GM19025 (cell line): ENCODE measurements at regions not wholly inside any gene's neighbourhood (a gene's known extent, or its start where the extent isn't known, plus 50 kb on each side); places are given as distances from the start of the nearest gene placed in this dataset.

Source experiments
- ATAC-seq: cut with Tn5 transposase; IDR thresholded peaks from one replicate; pipeline ENCODE4 v1.9.1; 2021; ENCODE audit warnings: mild to moderate bottlenecking, low read depth, moderate library complexity; ENCODE audit not compliant: unreplicated experiment

DNA sequence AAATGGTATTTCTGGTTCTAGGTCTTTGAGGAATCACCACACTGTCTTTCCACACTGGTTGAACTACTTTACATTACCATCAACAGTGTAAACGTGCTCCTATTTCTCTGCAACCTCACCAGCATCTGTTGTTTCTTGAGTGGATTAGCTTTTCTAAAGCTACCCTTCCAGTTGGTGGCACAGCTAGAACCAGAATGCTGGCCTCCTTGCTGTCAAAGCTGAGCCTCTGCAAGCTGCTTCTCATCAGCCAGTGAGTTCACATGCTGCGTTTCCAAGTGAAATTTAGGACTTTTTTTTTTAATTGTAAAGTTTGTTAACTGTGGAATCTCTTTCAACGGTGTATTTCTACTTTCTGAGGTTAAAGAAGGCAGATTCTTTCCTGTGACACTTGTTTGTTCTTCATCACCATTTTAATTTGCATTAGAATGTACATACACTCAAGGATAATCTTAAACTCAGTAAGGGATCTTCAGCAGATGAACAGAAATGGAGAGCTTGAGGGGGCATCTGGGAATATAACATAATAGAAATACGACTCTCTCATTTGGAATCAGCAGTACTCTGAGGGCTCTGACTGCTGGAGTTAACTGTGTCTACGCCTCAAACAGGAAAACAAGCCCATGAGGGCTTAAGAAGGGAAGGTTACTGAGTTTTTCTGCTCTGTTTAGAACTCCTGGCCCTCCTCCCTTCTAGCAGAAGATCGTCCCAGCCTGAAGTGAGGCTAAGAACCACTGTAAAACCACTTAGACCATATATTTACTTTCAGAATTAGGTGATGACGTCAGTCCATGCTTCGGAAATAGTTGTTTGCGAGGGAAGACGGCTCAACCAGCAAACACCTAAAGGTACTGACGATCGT is 148.4 kb upstream of the FAM20A start:
- no peak for ATAC-seq

DNA sequence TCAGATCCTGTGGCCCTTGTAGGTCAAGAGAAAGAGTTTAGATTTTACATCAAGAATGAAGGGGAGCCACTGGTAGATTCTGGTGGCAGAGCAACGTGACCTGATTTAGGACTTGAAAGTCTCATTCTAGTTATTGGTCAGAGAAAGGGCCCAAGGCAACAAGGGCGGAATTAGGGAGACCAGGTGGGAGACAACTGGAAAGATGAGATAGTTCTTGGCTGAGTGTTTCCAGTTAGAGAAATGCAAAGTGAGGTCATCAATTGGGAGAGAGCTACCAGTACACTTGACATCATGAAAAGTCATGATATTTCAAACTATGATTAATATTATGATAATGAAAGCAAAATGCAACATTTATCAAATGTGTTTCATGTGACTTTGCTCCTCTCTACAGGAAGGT is 147.2 kb upstream of the FAM20A start:
- no peak for ATAC-seq

DNA sequence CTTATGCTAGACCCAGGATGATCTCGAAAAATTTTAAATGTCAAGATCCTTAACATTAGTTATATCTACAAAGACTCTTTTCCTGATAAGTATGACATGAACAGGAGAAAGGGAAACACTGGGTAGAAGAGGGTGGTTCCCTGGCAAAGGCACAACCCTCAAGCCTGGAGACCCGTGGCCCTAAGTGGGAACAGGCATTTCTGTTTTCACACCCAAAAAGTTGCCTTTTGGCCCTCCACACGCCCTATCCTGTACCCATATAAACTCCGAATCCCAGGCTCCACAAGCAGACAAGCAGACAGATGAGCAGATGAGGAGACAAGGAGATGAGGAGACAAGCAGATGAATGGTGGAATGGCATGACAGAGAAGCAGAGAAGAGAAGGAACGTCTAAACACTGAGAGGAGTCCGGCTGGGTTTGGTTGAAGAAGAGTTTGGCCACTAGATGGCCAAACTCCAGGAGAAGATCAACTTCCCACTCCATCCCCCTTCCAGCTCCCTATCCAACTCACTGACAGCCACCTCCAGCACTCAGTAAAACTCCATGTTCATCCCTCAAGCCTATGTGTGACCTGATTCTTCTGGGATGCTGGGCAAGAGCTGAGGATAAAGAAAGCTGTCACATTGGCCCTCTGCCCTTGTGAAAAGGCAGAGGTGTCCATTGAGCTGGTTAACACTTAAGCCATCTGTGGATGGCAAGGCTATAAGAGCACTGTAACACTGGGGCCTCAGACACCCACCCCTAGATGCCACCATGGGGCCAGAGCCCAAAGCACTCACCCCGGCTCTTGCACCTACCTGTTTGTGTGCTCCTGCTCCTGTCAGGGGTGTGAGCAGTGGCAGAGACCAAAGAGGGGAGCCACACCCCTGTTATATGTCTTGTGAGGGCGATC is 139.6 kb upstream of the FAM20A start:
- no peak for ATAC-seq

DNA sequence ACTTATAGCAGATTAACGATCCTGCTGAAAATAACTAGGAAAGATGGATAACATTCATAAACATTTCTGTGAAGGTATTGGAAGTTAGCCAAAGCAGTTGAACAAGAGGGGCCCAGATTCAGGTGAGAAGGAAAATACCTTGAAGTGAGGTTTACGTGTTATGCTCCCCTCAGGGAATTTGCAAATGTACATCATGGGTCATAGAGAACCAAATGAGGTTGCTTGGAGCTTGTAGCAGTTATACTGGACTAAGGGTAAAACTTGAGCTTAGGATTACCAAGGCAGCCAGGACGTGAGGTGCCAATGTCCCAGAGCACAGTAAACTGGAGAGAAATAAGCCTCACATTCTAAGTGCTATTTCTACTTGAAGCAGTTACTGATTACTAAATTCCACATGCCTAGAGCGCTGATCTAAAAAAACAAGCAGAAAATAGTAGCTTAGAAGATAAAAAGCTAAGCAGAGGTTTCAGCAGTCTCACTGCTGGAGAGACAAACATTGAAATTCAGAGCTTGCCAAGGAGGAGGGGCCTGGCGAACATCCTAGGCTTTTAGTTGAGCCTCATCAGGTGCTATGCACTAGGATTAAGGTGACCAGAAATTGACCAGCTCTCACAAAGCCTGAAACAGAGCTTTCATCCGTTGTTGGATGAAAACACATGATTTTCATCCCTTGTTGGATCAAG is 136.7 kb upstream of the FAM20A start:
- ATAC-seq = no peak

DNA sequence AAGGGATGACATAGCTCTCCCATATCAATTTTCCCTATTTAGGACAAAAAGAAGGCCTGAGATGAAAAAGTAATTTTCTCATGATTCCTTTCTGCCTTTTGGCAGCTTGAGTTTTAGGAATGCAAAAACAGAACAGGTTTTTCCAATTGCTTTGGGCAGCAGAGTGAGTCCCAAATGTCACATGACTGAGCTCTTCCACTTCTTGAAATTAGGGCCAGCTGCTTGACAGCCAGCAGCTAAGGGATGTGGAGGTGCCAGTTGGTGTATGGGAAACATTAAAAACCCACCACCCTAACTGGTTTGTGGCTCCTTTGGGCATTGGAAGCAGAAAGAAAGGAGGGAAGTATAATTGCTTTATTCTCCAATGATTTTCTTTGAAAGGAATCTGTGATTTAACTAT is 133.8 kb upstream of the FAM20A start:
- no peak for ATAC-seq

DNA sequence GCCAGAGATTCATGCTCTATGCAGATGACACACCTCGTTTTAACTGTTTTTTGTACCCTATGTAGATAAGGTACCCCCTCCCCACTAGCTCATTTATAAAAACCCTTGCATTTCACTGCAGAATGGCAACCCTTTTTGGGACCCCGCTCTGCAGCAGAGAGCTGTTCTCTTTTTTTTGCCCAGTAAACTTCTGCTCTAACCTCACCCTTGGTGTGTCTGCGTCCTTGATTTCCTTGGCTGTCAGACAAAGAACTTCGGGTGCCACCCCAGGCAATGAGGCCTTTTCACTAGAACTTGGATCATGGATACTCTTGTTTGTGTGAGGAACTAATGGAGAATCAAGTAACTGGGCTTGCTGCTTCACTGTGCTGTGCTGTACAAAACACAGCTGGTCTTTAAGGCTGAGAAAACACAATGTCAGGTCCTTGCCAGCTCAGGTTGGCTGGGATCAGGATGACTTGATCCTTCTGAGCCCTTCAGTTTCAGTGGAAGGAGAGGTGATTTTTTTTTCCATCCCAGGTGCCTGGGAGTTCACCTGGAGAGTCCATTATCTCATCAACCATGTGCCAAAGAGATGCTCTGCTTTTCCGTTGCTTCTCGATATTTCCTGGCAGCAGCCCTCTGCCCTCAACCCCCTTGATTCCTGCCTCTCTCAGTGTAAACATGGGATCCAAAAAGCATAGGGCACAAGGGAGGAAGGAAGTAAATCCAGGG is 133.2 kb upstream of the FAM20A start:
- no peak for ATAC-seq

DNA sequence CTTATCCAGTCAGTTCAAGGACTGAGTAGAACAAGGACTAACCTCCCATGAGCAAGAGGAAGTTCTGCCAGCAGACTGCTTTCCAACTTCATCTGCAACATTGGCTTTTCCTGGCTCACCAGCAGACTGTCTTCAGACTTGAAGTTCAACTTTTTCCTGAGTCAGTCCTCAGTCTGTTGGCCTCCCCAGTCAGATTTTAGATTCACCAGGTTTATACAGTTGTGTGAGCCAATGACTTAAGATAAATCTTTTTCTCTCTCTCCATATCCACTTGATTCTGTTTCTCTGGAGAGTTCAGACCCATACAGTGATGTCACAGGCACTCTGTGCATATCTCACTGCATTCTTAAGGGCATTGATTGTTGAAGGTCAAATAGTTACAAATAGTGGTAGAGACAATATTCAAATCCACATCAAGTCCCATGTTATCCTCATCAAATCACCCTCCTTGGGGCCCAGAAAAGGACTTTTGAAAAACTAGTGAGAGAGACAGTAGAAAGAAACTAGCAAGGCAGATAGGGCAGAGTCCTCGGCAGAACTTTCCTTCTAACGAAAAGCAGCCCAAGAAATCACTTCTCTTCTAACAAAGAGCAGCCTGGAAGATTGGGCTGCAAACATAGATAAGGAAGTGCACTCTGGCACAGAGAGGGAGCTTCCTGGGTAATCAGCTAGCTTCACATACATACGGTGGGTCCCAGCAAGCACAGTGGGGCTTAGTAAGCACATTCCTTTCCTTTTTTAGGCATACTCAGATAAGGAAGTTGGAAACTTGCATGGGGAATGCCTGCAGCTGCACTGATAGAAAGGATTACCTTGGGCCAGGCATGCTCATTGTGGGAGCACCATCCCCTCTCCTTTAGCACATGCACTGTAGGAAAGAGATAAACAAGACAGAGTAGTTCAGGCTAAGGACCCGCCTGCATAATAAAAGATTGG is 132.3 kb upstream of the FAM20A start:
- no peak for ATAC-seq

DNA sequence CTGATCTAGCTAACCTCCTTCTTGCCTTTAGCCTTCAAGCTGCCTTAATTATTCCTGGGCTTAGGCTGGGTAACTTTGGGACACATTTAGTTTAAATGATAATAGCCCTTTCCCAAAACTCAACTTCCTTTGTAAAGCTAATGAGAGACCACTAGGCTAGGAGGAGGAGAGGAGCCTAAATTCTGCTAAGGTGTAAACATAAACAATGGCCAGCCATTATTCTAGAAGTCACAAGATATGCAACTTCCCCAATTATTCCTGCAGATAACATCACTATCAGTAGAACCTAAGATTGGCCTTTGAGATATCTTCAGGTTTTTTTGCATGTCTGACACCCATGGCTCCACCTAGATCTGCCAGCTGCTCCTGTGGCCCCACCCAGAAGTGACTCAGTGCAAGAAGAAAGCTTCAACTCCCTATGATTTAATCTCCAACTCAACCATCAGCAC is 131.2 kb upstream of the FAM20A start:
- ATAC-seq = no peak

DNA sequence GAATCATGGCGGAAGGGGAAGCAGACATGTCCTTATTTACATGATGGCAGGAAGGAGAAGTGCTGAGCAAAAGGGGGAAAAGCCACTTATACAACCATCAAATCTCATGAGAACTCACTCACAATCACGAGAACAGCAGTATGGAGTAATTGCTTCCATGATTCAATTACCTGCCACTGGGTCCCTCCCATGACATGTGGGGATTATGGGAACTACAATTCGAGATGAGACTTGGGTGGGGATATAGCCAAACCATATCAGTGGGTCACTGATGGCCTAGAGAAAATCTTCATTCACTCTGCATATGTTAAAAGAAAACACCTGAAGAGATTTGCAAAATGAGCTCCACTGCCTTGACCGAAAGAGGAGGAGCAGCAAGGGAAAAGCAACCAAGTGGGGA is 130.3 kb upstream of the FAM20A start:
- ATAC-seq = no peak

DNA sequence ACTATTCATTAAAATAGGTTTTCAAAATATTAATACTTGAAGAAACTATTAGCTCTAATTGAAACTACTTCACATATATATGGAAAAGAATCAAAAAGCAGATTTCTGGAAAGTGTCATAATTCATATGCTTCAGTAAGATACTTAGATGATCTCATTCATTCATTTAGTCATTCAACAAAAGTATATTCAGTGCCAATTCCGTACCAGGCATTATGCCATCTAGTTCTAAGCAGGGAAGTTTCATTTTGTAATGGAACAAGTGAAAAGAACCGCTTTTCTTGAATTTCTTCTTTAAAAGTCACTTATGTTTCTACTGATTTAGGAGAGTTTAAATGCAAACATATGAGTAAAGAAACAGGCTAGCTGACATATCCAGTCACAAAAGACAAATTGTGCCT is 118.3 kb upstream of the FAM20A start:
- no peak for ATAC-seq

DNA sequence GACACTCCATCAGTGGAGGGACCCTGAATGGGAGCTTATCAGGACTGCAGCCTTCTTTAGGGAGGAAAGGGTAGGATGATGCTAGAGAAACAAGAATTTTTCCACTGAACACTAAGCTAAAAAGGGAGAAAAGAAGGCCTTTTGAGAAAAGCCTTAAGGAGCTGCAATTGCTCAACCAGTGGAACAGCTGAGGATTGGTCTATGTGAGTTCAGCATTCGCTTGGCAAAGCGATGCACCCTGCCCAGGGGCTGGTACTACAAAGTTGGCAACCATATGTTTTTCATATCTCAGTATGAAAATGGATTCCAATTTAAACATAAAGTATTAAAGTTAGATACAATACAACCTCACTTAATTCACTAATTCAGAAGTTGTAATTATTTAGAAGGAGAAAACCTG is 117.8 kb upstream of the FAM20A start:
- ATAC-seq = no peak

DNA sequence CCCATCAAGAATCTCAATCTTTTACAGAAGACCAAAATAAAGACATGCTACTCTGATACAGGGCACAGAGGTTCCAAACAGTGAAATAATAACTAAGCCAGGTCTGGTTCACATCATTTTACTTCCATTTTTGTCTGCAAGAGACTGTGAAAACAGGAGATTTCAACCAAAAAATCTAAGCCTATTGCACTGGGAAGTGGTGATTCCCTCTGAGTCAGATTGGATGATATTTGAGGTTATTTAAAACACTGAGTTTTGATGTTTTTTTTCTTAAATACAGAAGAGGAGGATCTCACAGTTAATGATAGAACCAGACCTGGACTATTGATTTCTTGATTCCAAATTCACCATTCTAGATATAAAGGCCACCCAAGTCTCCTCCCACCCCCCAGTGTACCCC is 117.3 kb upstream of the FAM20A start:
- ATAC-seq = no peak

DNA sequence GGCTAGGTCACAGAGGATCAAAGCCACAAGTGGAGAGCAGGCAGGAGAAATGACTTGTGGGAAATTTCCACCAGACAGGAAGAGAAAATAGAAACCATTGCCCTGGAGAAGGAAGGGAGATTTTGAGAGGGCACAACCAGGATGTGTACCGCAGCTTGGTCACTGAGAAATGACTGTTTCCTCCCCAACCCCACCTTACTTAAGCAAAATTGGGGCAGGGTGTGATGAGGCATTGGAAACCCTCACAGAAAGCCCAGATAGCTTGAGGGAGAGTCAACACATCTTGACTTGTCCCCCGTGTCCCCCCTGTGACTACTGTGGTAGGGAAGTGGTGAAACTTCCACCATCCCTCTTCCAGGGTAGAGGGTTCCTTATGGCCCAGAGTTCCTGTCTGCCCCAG is 113.5 kb upstream of the FAM20A start:
- ATAC-seq = no peak

DNA sequence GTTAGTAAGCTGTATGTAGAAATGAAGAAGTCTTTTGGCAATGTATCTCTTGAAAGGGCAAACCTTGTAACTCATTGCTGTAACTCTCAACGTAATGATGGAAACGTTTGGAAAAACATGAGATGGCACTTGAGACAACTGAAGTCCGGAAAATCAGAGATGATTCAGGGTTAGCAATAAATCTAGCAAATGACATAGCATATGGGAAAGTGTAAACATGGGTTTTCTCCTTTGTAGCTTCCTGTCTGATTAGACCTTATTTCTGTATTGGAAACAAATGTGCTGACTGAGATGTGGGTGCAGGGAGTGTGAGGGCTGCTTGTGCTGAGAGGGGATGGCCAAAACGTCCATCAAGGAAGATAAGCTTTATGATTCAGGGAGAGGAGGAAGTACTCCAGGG is 110.7 kb upstream of the FAM20A start:
- ATAC-seq = no peak

DNA sequence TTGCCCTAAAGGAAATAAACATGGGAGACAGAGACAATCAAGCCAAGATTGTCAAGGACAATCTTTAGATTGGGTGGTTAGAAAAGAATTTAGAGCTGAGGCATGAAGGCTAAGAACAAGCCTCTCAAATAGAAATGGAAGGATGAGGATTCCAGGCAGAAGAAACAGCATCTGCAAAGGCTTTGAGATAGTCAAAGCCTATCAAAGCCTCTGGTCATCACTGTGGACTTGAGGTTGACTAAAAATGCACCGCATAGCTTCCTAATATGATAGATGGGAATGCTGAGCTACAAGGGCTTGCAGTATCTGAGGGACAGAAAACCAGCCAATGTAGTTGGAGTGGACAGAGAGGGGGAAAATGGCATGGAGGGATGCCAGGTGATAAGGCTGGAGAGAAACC is 109.8 kb upstream of the FAM20A start:
- no peak for ATAC-seq

DNA sequence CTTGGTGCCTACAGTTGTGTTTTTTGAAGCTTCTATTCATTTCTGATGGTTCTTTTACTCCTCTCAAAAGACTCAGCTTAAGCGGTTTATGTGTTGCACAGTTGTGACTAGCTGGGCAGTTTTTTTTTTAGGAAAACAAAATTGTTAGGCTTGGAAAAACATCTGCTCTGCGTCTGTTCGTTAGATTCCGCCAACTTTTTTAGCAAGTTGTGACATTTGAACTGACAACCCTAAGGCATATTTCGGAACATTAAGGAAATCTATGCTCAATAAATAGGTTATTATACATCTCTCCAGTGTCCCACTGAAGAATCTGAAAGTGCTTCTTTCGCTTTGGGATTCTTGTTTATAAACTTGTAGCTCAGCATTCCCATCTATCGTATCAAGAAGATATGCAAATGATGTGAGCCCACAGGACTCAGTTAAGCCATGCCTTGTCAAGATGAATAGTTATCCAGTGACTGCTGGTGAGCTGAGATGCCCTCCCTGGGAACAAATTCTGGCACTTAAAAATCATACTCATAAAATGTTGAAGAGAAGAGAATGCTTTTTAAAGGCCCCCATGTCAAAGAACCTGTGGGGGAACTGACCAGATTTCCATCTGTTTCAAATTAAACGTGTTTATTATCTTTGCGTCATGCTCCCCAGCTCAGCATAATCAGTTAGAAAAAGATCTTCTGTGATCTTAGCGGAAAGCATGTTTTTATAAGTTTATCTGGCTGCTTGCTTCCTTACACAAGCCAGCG is 109.0 kb upstream of the FAM20A start:
- ATAC-seq = no peak

DNA sequence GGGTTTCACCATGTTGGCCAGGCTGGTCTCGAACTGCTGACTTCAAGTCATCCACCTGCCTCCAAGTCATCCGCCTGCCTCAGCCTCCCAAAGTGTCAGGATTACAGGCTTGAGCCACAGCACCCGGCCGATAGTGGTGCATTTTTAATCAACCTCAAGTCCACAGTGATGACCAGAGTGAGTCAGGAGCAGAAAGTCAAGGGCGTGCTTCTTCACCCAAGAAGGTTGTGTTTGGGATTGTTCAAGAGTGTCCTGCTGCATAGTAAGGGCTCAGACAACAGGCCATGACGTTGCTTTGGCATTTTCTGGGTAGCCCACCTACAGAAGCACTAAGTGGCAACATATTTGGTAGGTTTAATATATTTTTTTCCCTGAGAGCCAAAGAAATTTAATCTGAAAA is 108.3 kb upstream of the FAM20A start:
- ATAC-seq = no peak

DNA sequence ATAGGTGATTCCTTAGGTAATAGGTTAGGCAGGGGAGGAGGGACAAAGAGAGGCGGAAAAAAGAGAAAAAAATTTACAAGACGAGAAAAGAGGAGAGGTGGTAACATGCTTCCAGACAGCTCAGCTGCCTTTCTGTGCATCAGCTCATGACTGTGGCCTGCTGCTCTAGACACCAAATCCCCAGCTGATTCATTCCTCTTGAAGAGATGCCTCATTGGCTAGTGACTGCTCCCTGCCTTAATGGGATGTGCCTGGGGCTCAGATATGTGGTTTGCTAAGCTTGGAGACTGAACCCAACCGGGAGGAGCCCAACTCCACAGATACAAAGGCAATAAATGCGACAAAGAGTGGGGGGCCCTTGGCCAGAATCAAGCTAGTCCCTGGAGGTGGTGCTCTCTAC is 105.9 kb upstream of the FAM20A start:
- ATAC-seq = no peak
